ENCODE measurements at regions not wholly inside any gene's neighbourhood (a gene's known extent, or its start where the extent isn't known, plus 50 kb on each side); places are given as distances from the start of the nearest gene placed in this dataset.

DNA sequence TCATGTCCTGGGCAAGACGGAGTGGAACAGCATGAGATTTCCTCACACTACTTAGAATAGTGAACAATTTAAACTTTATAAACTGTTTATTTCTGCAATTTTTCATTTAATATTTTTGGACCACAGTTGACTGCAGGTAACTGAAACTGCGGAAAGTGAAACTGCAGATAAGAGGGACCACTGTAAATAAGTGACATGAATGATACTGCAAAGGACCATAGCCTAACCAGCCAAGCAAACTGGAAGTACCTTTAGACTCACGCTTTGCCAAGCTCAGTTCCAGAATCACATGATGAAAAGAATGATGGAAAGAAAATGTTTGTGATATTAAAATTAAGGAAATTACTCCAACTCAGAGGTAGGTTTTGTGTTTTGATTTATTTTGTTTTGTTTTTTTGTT, 94.6 kb upstream of the ITGA4 start:
- no peak for TF ChIP-seq CTCF (IDR thresholded peaks at IDR 0.05)
- Mint-ChIP-seq H3K4me3 (ENCODE audit: unreplicated experiment) (no peak overlapping the region), H3K27ac (ENCODE audit: unreplicated experiment) (no peak overlapping the region), H3K36me3 (ENCODE audit: unreplicated experiment) (no peaks in the 10 kb centered on the region), H3K27me3 (ENCODE audit: unreplicated experiment) (no peaks in the 10 kb centered on the region), H3K9me3 (ENCODE audit: unreplicated experiment) (no peaks in the 10 kb centered on the region), H3K4me1 (ENCODE audit: unreplicated experiment) (no peaks in the 10 kb centered on the region)
- no peak for DNase-seq (ENCODE audit: extremely low spot score, unreplicated experiment)

DNA sequence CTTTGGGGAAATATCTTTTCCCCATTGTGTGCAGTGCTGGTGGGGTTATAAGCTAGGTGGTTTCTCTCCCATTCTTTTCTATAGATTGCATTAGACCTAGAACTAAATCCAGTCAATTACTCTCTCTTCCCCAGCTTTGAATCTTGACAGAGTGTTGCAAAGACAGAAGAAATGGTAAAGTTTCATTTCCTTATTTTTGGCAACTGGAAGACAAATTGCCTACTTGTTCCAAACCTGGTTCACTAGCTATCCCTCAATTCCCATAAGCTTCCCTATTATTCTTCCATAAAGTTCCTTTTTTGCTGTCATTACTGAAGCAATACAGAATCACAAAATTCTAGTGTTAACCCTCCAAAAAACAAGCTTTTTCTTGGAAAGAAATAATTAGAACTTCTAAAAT, 94.0 kb upstream of the ITGA4 start:
- no peak for TF ChIP-seq CTCF (IDR thresholded peaks at IDR 0.05)
- H3K9me3 Mint-ChIP-seq (ENCODE audit: unreplicated experiment) = no peaks in the 10 kb centered on the region
- no peak overlapping the region for H3K4me3 Mint-ChIP-seq (ENCODE audit: unreplicated experiment)
- no peak overlapping the region for H3K27ac Mint-ChIP-seq (ENCODE audit: unreplicated experiment)
- no peaks in the 10 kb centered on the region for H3K27me3 Mint-ChIP-seq (ENCODE audit: unreplicated experiment)
- H3K4me1 Mint-ChIP-seq (ENCODE audit: unreplicated experiment) = no peaks in the 10 kb centered on the region
- no peak for DNase-seq (ENCODE audit: extremely low spot score, unreplicated experiment)
- no peaks in the 10 kb centered on the region for H3K36me3 Mint-ChIP-seq (ENCODE audit: unreplicated experiment)

DNA sequence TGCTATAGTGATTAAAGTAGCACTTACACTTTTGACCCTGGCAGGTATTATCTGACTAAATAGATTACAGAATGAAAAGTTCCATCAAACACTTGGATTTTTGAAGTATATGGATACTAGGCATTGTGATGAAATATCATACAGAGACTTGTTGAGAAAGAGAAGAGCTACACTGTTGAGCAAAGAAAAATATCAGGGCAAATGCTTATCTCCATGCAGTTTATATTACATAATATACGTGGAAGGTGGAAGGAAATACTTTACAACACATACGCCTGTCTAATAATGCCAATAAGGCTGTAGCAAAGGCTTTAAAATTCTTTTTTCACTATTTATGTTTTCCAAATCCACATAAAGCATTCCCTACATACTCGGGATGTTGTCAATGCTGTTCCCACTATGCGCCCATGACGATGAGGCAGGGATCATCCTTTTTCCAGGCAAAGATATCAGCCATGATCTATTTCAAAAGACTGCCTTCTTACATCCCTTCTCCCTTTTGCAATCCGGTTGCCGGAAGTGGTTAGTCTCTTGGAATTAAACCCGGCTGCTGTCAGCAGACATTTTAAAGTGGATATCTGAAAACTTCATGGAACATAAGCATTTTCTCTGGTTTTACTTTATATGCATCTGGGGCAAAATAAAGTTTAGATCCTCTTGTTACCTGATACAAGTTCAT, 92.6 kb upstream of the ITGA4 start:
- Mint-ChIP-seq H3K4me3 (ENCODE audit: unreplicated experiment) (no peak overlapping the region), H3K36me3 (ENCODE audit: unreplicated experiment) (no peaks in the 10 kb centered on the region), H3K4me1 (ENCODE audit: unreplicated experiment) (no peaks in the 10 kb centered on the region), H3K27me3 (ENCODE audit: unreplicated experiment) (no peaks in the 10 kb centered on the region), H3K9me3 (ENCODE audit: unreplicated experiment) (no peaks in the 10 kb centered on the region), H3K27ac (ENCODE audit: unreplicated experiment) (no peak overlapping the region)
- no peak for TF ChIP-seq CTCF (IDR thresholded peaks at IDR 0.05)
- no peak for DNase-seq (ENCODE audit: extremely low spot score, unreplicated experiment)

GRCh38 chr2:181366675-181367175, 90.5 kb upstream of the ITGA4 start:
- peaks cover 5% of the 10 kb centered on the region for H3K4me1 Mint-ChIP-seq (ENCODE audit: unreplicated experiment)
- no peaks in the 10 kb centered on the region for H3K27me3 Mint-ChIP-seq (ENCODE audit: unreplicated experiment)
- H3K27ac Mint-ChIP-seq (ENCODE audit: unreplicated experiment) = no peak overlapping the region
- no peak for TF ChIP-seq CTCF (IDR thresholded peaks at IDR 0.05)
- H3K9me3 Mint-ChIP-seq (ENCODE audit: unreplicated experiment) = no peaks in the 10 kb centered on the region
- DNase-seq (ENCODE audit: extremely low spot score, unreplicated experiment) = no peak
- no peak overlapping the region for H3K4me3 Mint-ChIP-seq (ENCODE audit: unreplicated experiment)
- no peaks in the 10 kb centered on the region for H3K36me3 Mint-ChIP-seq (ENCODE audit: unreplicated experiment)

GRCh38 chr2:181367411-181367810, 89.8 kb upstream of the ITGA4 start:
- Mint-ChIP-seq H3K4me1 (ENCODE audit: unreplicated experiment) (peaks cover 12% of the 10 kb centered on the region), H3K4me3 (ENCODE audit: unreplicated experiment) (no peak overlapping the region), H3K27ac (ENCODE audit: unreplicated experiment) (no peak overlapping the region), H3K27me3 (ENCODE audit: unreplicated experiment) (no peaks in the 10 kb centered on the region), H3K36me3 (ENCODE audit: unreplicated experiment) (no peaks in the 10 kb centered on the region), H3K9me3 (ENCODE audit: unreplicated experiment) (no peaks in the 10 kb centered on the region)
- TF ChIP-seq CTCF (IDR thresholded peaks at IDR 0.05) = no peak
- DNase-seq (ENCODE audit: extremely low spot score, unreplicated experiment) = no peak
